ENCODE measurements at regions not wholly inside any gene's neighbourhood (a gene's known extent, or its start where the extent isn't known, plus 50 kb on each side); places are given as distances from the start of the nearest gene placed in this dataset.

- Mint-ChIP-seq H3K4me1 (ENCODE audit: insufficient read depth, unreplicated experiment) (no peaks in the 10 kb centered on the region), H3K4me3 (ENCODE audit: unreplicated experiment) (no peak overlapping the region), H3K27me3 (ENCODE audit: insufficient read depth, unreplicated experiment) (peaks cover 92% of the 10 kb centered on the region), H3K27ac (ENCODE audit: low read depth, unreplicated experiment) (no peak overlapping the region), H3K9me3 (ENCODE audit: unreplicated experiment) (no peaks in the 10 kb centered on the region), H3K36me3 (ENCODE audit: insufficient read depth, unreplicated experiment) (no peaks in the 10 kb centered on the region)
- POLR2A ChIA-PET = no interaction called here
- no TSS peak for BruUV-seq (replicated peaks)
- intact Hi-C loops (cut with micrococcal nuclease) = no loop called here
- no peak for TF ChIP-seq CTCF (IDR thresholded peaks at IDR 0.05; ENCODE audit: unreplicated experiment)
- CTCF ChIA-PET = interaction anchor here (1.1 kb wide), 1 partner anchor 29 kb away, joined by 3 read pairs; no protein-coding TSS in a partner anchor
- no peak for DNase-seq (ENCODE audit: unreplicated experiment)
Measured at GRCh38 chr17:74027444-74027843, 176.0 kb upstream of the RPL38 start.

- H3K27me3 Mint-ChIP-seq (ENCODE audit: insufficient read depth, unreplicated experiment) = peaks cover 92% of the 10 kb centered on the region
- POLR2A ChIA-PET = no interaction called here
Measured at GRCh38 chr17:74028354-74029116, 174.9 kb upstream of the RPL38 start.

GRCh38 chr17:74031316-74032090, 172.0 kb upstream of the RPL38 start:
- Mint-ChIP-seq H3K36me3 (ENCODE audit: insufficient read depth, unreplicated experiment) (no peaks in the 10 kb centered on the region), H3K4me3 (ENCODE audit: unreplicated experiment) (no peak overlapping the region), H3K27ac (ENCODE audit: low read depth, unreplicated experiment) (no peak overlapping the region), H3K4me1 (ENCODE audit: insufficient read depth, unreplicated experiment) (no peaks in the 10 kb centered on the region), H3K9me3 (ENCODE audit: unreplicated experiment) (no peaks in the 10 kb centered on the region), H3K27me3 (ENCODE audit: insufficient read depth, unreplicated experiment) (peaks cover 92% of the 10 kb centered on the region)
- no peak for DNase-seq (ENCODE audit: unreplicated experiment)
- intact Hi-C loops (cut with micrococcal nuclease) = no loop called here
- TF ChIP-seq CTCF (IDR thresholded peaks at IDR 0.05; ENCODE audit: unreplicated experiment) = no peak
- no TSS peak for BruUV-seq (replicated peaks)
- ChIA-PET POLR2A (interaction anchor here (0.6 kb wide), 1 partner anchor 14 kb away, joined by 3 read pairs; no protein-coding TSS in a partner anchor), CTCF (no interaction called here)

More at GRCh38 chr17:74028354-74029116, 174.9 kb upstream of the RPL38 start:
- Mint-ChIP-seq H3K9me3 (ENCODE audit: unreplicated experiment) (no peaks in the 10 kb centered on the region), H3K4me1 (ENCODE audit: insufficient read depth, unreplicated experiment) (no peaks in the 10 kb centered on the region), H3K27ac (ENCODE audit: low read depth, unreplicated experiment) (no peak overlapping the region), H3K36me3 (ENCODE audit: insufficient read depth, unreplicated experiment) (no peaks in the 10 kb centered on the region), H3K4me3 (ENCODE audit: unreplicated experiment) (no peak overlapping the region)
- TF ChIP-seq CTCF (IDR thresholded peaks at IDR 0.05; ENCODE audit: unreplicated experiment) = no peak
- intact Hi-C loops (cut with micrococcal nuclease) = no loop called here
- no TSS peak for BruUV-seq (replicated peaks)
- no peak for DNase-seq (ENCODE audit: unreplicated experiment)
- CTCF ChIA-PET = interaction anchor here (0.5 kb wide), 1 partner anchor 745 kb away, joined by 3 read pairs; no protein-coding TSS in a partner anchor

- no peak overlapping the region for H3K4me3 Mint-ChIP-seq (ENCODE audit: unreplicated experiment)
- H3K27me3 Mint-ChIP-seq (ENCODE audit: insufficient read depth, unreplicated experiment) = peaks cover 88% of the 10 kb centered on the region
- no peaks in the 10 kb centered on the region for H3K9me3 Mint-ChIP-seq (ENCODE audit: unreplicated experiment)
- TF ChIP-seq CTCF (IDR thresholded peaks at IDR 0.05; ENCODE audit: unreplicated experiment) = no peak
- ChIA-PET POLR2A (interaction anchor here (0.6 kb wide), 1 partner anchor 14 kb away, joined by 3 read pairs; no protein-coding TSS in a partner anchor), CTCF (no interaction called here)
- H3K27ac Mint-ChIP-seq (ENCODE audit: low read depth, unreplicated experiment) = no peak overlapping the region
- H3K36me3 Mint-ChIP-seq (ENCODE audit: insufficient read depth, unreplicated experiment) = no peaks in the 10 kb centered on the region
- no peak for DNase-seq (ENCODE audit: unreplicated experiment)
- no TSS peak for BruUV-seq (replicated peaks)
- intact Hi-C loops (cut with micrococcal nuclease) = no loop called here
- peaks cover 2% of the 10 kb centered on the region for H3K4me1 Mint-ChIP-seq (ENCODE audit: insufficient read depth, unreplicated experiment)
Measured at GRCh38 chr17:74032222-74032621, 171.3 kb upstream of the RPL38 start.
